Psoas muscle (tissue), 7 donors: ENCODE measurements at regions not wholly inside any gene's neighbourhood (a gene's known extent, or its start where the extent isn't known, plus 50 kb on each side); places are given as distances from the start of the nearest gene placed in this dataset.

Experiments
- ATAC-seq, 4 donors: fragments of 200-7000 bp; cut with Tn5 transposase; one replicate each; pipeline ENCODE4 v1.9.1; 2020; ENCODE audit warnings: moderate library complexity in 3 of 4, mild to moderate bottlenecking in 2 of 4
- DNase-seq, 2 donors: peaks; one replicate each; pipeline ENCODE4 v3.0.0-alpha.2; 2020
- H3K27ac ChIP-seq: fragments of 200-600 bp; one replicate; pipeline ENCODE4 v1.8.0; 2022
- H3K27me3 ChIP-seq, 3 donors: fragments of 200-600 bp in 1 of 3; one replicate each; pipeline versions ENCODE4 v1.6.1 to v1.8.0; 2013 to 2022; ENCODE audit warnings: low read length in 2 of 3, mild to moderate bottlenecking in 2 of 3, moderate library complexity in 1 of 3; ENCODE audit not compliant: insufficient read depth in 3 of 3
- H3K36me3 ChIP-seq, 2 donors: fragments of 200-600 bp in 1 of 2; one replicate each; pipeline versions ENCODE4 v1.6.1 to v1.8.0; 2013 to 2022; ENCODE audit warnings: low read depth in 1 of 2, mild to moderate bottlenecking in 1 of 2, moderate library complexity in 1 of 2; ENCODE audit not compliant: insufficient read depth in 1 of 2
- H3K4me1 ChIP-seq: fragments of 200-600 bp; one replicate; pipeline ENCODE4 v1.8.0; 2022
- H3K4me3 ChIP-seq: fragments of 200-600 bp; one replicate; pipeline ENCODE4 v1.8.0; 2022; ENCODE audit warnings: mild to moderate bottlenecking
- H3K9me3 ChIP-seq: fragments of 200-600 bp; one replicate; pipeline ENCODE4 v1.8.0; 2022
- CTCF ChIP-seq: fragments of 200-600 bp; IDR thresholded peaks from one replicate; pipeline ENCODE4 v1.8.0; 2022; ENCODE audit warnings: antibody characterized with exemption
- WGBS, 3 donors: extraction: QIAGEN DNeasy Blood & Tissue Kit; methylation state at CpG; one replicate each; pipeline versions ENCODE4 v1.1.6 to v1.1.7; 2013; 5-methylcytosine and 5-hydroxymethylcytosine counted together
- intact Hi-C, 2 donors: fragments of 100-400 bp; cut with DNase I; formaldehyde crosslinking; loops; one replicate each; pipeline versions ENCODE4 v1.11.0 to v1.14.2; 2022
- donor health status: healthy with polysubstance abuse.
- donor health status: DM: no; HTN: no; CAD: no; lungs with moderate emphysema.
- donor health status: Bipolar disorder and iron deficiency.
- donor health status: healthy.
- donor health status: DM: yes; HTN: yes; CAD: no.
- donor health status: DM: no; HTN: no; CAD: no.
- donor health status: DM: yes; HTN: yes; CAD: no.

- DNase-seq (no peak), ATAC-seq (no peak)
- Histone ChIP-seq H3K27me3 (peaks cover 0 to 1% (median 0%) of the 10 kb centered on the region in 3 donors), H3K36me3 (no peaks in the 10 kb centered on the region), H3K4me1 (no peaks in the 10 kb centered on the region), H3K27ac (no peak overlapping the region), H3K9me3 (no peaks in the 10 kb centered on the region), H3K4me3 (no peak overlapping the region)
- intact Hi-C loops, result no loop called here
- TF ChIP-seq CTCF, result no peak
- 31 to 61% (median 41%) methylated on average over 1 of the region's 1 CpG for WGBS, 3 donors
Observed at GRCh38 chr12:28082096-28082495, 108.2 kb upstream of the CCDC91 start.

- WGBS, 3 donors, result 48 to 55% (median 50%) methylated on average over 7 of the region's 7 CpGs
- TF ChIP-seq CTCF, result no peak
Observed at GRCh38 chr12:28083840-28084678, 106.2 kb upstream of the CCDC91 start.

GRCh38 chr12:28086521-28087155 lies 103.6 kb upstream of the CCDC91 start:
- TF ChIP-seq CTCF, result no peak
- Histone ChIP-seq H3K36me3 (no peaks in the 10 kb centered on the region), H3K27me3 (peaks cover 0 to 1% (median 0%) of the 10 kb centered on the region in 3 donors), H3K4me3 (no peak overlapping the region), H3K9me3 (no peaks in the 10 kb centered on the region), H3K4me1 (no peaks in the 10 kb centered on the region), H3K27ac (no peak overlapping the region)
- WGBS, 3 donors, result 31 to 35% (median 33%) methylated on average over 8 of the region's 8 CpGs
- ATAC-seq, result no peak
- no peak for DNase-seq
- intact Hi-C loops, result no loop called here

More at GRCh38 chr12:28083840-28084678, 106.2 kb upstream of the CCDC91 start:
- Histone ChIP-seq H3K4me3 (no peak overlapping the region), H3K36me3 (no peaks in the 10 kb centered on the region), H3K27ac (no peak overlapping the region), H3K27me3 (peaks cover 0 to 1% (median 0%) of the 10 kb centered on the region in 3 donors), H3K4me1 (no peaks in the 10 kb centered on the region), H3K9me3 (no peaks in the 10 kb centered on the region)
- intact Hi-C loops, result no loop called here
- ATAC-seq, result no peak
- no peak for DNase-seq

- H3K9me3 ChIP-seq, result no peaks in the 10 kb centered on the region
- no peaks in the 10 kb centered on the region for H3K4me1 ChIP-seq
- DNase-seq, result no peak
- no peaks in the 10 kb centered on the region for H3K36me3 ChIP-seq
- 53 to 73% (median 53%) methylated on average over 3 of the region's 3 CpGs for WGBS, 3 donors
- intact Hi-C loops, result no loop called here
- peaks cover 0 to 1% (median 0%) of the 10 kb centered on the region in 3 donors for H3K27me3 ChIP-seq
- no peak for TF ChIP-seq CTCF
- H3K27ac ChIP-seq, result no peak overlapping the region
- ATAC-seq, result no peak
- no peak overlapping the region for H3K4me3 ChIP-seq
Observed at GRCh38 chr12:28088566-28089272, 101.5 kb upstream of the CCDC91 start.
